ENCODE measurements at regions not wholly inside any gene's neighbourhood (a gene's known extent, or its start where the extent isn't known, plus 50 kb on each side); places are given as distances from the start of the nearest gene placed in this dataset.

DNA sequence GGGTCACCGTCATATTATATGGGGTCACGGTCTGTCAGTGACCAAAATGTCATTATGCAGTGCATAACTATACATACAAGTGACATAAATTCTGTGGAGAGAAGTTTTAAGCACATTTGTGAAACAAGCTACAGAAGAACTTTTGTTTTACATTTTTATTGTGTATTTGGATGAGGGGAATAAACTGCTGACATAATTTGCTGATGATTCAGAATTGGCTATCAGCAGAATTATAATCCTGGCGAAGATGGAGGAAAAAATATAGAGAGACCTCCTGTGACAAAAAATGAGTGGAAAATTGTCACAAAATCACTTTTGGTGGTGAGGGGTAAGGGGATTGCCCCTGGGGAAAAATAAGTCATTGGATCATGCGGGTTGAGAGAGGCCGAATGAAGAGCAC, 116.3 kb upstream of the ANKRD55 start:
- no peak for DNase-seq (ENCODE audit: low read depth in 2 of 2)

GRCh38 chr5:56346741-56347535, 113.8 kb upstream of the ANKRD55 start:
- no peak for DNase-seq (ENCODE audit: low read depth in 2 of 2)

DNA sequence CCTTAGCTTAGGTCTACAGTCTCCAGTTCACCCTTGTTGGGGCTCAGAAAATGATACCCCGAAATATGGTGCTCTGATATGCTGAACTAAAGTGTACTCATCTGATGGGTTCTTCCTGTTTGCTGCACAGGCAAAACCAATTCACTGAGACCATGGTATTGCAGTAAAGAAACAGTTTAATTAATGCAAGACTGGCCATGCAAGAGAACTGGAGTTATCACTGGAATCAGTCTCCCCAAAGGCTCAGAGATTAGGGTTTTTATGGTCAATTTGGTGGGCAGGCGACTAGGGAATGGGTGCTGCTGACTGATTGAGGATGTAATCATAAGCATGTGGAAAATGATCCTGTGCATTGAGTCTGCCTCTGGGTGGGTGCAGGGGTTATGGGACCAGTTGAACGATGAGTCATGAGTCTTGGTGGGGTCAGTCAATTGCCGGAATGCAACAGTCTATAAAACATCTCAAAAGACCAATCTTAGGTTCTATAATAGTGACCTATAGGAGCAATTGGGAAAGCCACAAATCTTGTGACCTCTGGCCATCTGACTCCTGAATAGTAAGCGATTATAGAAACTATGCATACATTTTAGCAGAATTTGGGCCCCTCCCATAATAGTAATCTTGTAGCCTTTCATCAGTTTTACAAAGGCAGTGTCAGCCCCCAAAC, 113.0 kb upstream of the ANKRD55 start:
- no peak for DNase-seq (ENCODE audit: low read depth in 2 of 2)

GRCh38 chr5:56345352-56345751, 112.2 kb upstream of the ANKRD55 start:
- DNase-seq (ENCODE audit: low read depth in 2 of 2) = no peak

- no peak for DNase-seq (ENCODE audit: low read depth in 2 of 2)
Measured at GRCh38 chr5:56344594-56344993, 111.5 kb upstream of the ANKRD55 start.

- no peak for DNase-seq (ENCODE audit: low read depth in 2 of 2)
Measured at GRCh38 chr5:56343988-56344387, 110.9 kb upstream of the ANKRD55 start.

DNA sequence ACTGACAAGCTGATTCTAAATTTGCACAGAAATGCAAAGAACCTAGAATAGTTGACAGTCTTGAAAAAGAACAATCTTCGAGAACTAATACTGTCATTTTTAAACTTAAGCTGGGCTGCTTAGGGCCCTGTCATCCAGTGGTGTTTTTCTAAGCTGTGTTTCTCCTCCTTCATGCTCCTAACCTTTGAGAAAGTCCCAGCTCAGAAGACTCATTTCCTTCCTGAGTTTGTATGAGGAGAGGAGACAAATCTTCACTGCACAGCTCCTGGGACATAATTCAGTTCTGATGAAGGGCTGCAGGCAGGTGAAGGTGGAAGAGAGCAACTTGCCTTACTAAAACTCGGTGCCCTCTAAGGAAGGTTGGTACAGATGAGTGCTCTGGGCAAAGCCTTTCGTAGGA, 109.5 kb upstream of the ANKRD55 start:
- DNase-seq (ENCODE audit: low read depth in 2 of 2) = no peak

DNA sequence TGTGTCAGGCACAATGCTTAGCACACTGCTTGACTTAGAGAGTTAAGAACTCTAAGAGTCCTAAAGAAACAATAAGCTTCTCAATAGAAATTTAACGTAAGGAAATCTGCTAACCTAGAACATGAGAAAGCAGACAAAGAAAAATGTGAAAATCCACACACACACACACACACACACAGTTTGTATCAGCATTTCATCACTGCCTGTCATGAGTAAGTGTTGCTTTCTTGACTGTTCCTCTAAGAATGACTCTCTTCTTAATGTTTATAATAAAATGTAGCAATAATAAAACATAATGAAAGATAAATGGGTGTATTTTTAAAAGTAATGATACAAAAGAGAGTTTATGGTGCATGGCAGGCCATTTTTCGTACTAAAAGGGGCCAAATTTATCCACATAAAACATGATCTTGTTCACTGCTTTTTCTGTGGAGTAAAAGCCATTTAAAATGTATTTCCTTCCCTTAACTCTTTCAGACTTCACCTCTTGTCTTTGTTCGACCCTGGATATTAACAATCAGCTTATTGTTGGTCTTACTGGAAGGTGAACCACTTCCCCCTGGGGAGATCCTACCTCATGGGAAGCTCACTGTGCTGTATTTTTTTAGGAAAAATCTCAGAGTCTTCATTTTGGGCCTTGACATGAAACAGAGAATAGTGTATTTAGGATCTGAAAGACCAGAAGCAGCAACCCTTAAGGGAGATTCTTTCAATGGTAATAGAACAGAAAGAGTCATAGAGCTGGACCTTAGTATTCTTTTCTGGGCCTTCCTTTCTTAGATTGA, 107.3 kb upstream of the ANKRD55 start:
- DNase-seq (ENCODE audit: low read depth in 2 of 2) = no peak

DNA sequence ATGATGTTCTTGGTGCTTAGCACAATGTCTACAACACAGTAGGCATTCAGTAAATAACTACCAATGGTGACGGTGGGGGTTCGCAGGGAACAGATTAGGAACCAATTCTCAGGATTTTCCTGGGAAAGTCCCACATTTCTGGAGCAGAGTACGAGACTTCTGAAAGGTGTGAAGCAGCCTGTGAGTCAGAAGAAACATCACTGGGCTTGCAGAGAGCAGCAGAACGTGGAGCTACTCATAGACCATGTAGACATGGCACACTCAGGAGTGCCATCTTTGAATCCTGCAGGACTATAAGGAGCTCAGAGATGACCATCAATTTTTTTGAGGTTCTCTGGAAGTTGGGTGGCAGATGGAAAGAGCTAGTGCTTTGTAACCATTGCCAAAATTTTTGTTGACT, 106.6 kb upstream of the ANKRD55 start:
- DNase-seq (ENCODE audit: low read depth in 2 of 2) = no peak

DNA sequence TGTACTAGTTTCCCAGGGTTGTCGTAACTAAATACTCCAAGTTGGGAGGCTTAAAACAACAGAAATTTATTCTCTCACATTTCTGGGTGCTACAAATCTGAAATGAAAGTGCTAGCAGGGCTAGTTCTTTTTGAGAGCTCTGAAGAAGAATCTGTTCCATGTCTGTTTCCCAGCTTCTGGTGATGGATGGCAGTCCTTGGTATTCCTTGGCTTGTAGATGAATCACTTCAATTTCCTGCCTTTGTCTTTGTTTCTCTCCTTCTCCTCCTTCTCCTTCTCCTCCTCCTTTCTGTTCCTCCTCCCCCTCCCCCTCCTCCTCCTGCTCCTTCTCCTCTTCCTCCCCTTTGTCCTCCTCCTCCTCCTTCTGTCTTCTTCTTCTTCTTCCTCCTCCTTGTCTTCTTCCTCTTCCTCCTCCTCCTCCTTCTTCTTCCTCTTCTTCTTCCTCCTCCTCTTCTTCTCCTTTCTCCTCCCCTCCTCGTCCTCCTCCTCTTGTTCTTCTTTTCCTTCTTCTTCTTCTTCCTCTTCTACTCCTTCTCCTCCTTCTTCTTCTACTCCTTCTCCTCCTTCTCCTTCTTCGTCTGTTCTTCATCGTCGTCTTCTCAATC, 104.7 kb upstream of the ANKRD55 start:
- DNase-seq (ENCODE audit: low read depth in 2 of 2) = no peak

GRCh38 chr5:56335212-56335611, 102.1 kb upstream of the ANKRD55 start:
- no peak for DNase-seq (ENCODE audit: low read depth in 2 of 2)

GRCh38 chr5:56330806-56331205, 97.7 kb upstream of the ANKRD55 start:
- no peak for DNase-seq (ENCODE audit: low read depth in 2 of 2)

DNA sequence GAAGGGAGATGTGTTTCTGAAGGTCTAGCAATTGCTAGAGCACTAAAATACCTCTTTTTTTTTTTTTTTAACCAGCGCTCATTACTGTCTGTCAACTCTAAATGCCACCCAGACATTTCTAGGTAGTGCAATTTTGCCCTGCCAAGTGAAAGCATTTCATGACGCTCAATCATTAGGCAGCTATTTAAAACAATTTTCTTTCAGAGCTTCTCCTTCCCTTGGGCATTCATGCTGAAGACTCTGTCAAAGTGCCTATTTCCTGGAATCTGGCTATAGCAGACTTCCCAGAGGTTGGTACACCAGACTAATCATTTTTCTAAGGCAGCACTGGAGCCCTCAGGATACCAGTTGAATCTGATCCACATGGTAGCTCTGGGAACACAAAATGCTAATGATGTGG, 97.0 kb upstream of the ANKRD55 start:
- DNase-seq (ENCODE audit: low read depth in 2 of 2) = no peak

DNA sequence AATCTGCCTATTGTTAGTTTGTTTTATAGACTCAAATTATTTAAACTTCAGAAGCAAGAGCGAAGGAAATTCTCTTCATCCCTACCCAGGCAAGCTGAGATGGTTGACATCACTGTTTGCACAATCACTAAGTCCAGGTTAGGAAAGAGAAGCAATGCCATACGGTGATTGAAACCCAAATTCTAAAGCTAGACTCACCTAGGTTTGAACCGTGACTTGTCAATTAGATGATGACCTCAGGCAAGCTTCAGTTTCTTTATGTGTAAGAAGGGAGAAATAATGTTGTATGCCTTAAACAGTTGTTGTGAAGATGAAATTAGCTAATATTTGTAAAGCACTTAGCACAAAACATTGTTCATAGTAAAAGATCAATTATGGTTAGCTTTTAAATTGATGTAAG, 96.5 kb upstream of the ANKRD55 start:
- DNase-seq (ENCODE audit: low read depth in 2 of 2) = no peak

GRCh38 chr5:56328753-56329560, 95.8 kb upstream of the ANKRD55 start:
- DNase-seq (ENCODE audit: low read depth in 2 of 2) = peak in 1 of 2 donors; percentile 34

DNA sequence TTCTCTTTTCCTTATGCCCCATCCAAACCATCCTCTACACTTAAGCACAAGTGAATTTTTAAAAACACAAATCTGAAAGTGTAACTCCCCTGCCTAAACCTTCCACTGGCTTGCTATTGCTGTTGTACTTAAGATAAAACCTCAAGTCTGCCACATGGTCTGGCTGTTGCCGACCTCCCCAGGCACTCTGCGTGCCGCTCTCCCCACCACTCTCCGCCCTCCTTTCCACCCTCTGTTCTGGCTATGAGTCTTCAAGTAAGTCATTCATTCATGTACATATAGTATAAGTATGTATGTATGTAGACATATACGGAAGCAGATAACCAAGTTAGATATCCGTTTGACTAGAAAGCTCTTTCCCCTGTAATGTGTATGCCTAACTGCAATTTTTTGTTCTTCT, 94.7 kb upstream of the ANKRD55 start:
- DNase-seq (ENCODE audit: low read depth in 2 of 2) = peak; percentile 9 to 19

- no peak for DNase-seq (ENCODE audit: low read depth in 2 of 2)
Measured at GRCh38 chr5:56326770-56327169, 93.6 kb upstream of the ANKRD55 start.

DNA sequence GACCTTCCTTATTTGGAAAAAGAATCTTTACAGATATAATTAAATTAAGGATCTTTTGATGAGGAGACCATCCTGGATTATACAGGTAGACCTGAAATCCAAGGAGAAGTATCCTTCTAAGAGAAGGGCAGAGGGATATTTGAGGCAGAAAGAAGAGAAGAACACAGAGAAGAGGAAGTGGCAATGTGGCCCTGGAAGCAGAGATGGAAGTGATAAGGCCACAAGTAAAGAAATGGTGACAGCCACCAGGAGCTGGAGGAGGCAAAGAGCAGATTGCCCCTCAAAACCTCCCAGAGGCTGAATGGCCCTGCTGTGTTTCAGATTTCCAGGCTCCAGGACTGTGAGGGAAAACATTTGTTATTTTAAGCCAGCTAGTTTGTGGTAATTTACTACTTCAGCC, 93.0 kb upstream of the ANKRD55 start:
- DNase-seq (ENCODE audit: low read depth in 2 of 2) = no peak

GRCh38 chr5:56325039-56325438, 91.9 kb upstream of the ANKRD55 start:
- no peak for DNase-seq (ENCODE audit: low read depth in 2 of 2)

- no peak for DNase-seq (ENCODE audit: low read depth in 2 of 2)
Measured at GRCh38 chr5:56323505-56323904, 90.4 kb upstream of the ANKRD55 start.

DNA sequence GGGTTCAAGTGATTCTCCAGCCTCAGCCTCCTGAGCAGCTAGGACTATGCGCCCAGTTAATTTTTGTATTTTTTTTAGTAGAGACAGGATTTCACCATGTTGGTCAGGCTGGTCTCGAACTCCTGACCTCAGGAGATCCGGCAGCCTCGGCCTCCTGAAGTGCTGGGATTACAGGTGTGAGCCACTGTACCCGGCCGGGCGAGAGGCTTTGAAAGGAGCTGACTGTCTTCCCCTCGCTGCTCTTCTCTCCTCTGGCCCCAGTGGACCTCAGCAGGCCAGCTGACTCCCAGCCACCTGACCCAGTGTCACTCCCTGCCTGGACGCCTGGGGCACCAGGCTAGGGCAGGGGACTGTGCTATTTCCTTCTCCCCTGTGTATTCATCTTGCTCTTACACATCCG, 89.5 kb upstream of the ANKRD55 start:
- no peak for DNase-seq (ENCODE audit: low read depth in 2 of 2)
